GM19239 (cell line): ENCODE measurements at regions not wholly inside any gene's neighbourhood (a gene's known extent, or its start where the extent isn't known, plus 50 kb on each side); places are given as distances from the start of the nearest gene placed in this dataset.

Experiments used
- DNase-seq: peaks from one replicate; pipeline ENCODE4 v3.0.0; 2011; ENCODE audit warnings: low spot score; ENCODE audit not compliant: insufficient read length
- FAIRE-seq: peaks from 2 replicates; lab custom pipeline; 2011; peaks lifted over from hg19 to GRCh38; lab: Jason Lieb, UNC

GRCh38 chr1:230518511-230518910 lies 92.4 kb upstream of the PGBD5 start:
- no peak for DNase-seq
- FAIRE-seq = no peak

- FAIRE-seq = no peak
- no peak for DNase-seq
Observed at GRCh38 chr1:230517786-230518185, 91.7 kb upstream of the PGBD5 start.

- no peak for DNase-seq
- FAIRE-seq = no peak
Observed at GRCh38 chr1:230517326-230517725, 91.2 kb upstream of the PGBD5 start.

GRCh38 chr1:230516889-230517288 lies 90.8 kb upstream of the PGBD5 start:
- FAIRE-seq (no peak), DNase-seq (no peak)

DNA sequence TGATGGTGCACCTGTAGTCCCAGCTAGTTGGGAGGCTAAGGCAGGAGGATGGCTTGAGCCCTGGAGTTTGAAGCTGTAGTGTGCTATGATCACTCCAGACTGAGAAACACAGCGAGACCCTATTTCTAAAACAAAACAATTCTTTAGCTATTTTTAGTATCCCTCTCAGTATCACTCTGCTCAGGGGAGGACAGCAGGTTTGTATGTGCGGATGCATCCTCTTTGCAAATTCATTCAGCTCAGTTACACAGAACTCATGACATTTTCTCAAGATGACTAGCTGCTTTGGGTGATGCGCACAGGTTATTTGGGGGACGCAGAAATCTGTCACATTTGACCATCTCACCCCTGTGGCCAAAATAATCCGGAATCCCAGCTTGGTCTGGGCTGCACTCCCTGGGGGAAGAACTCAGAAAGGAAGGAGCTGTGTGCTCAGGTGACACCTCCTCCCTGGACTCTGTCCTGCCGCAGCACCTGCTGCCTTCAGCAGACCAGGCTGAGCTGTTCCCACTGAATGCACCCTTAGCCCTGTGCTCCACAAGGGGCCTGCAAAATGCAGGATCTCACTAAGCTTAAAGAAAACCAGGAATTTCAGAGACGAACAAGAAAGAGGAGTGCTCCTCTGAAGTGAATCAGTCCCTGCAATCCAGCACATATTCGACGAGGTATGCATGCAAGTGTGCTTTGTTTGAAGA lies 89.5 kb upstream of the PGBD5 start:
- no peak for FAIRE-seq
- DNase-seq = no peak

GRCh38 chr1:230510496-230510895 lies 84.4 kb upstream of the PGBD5 start:
- FAIRE-seq (no peak), DNase-seq (no peak)

DNA sequence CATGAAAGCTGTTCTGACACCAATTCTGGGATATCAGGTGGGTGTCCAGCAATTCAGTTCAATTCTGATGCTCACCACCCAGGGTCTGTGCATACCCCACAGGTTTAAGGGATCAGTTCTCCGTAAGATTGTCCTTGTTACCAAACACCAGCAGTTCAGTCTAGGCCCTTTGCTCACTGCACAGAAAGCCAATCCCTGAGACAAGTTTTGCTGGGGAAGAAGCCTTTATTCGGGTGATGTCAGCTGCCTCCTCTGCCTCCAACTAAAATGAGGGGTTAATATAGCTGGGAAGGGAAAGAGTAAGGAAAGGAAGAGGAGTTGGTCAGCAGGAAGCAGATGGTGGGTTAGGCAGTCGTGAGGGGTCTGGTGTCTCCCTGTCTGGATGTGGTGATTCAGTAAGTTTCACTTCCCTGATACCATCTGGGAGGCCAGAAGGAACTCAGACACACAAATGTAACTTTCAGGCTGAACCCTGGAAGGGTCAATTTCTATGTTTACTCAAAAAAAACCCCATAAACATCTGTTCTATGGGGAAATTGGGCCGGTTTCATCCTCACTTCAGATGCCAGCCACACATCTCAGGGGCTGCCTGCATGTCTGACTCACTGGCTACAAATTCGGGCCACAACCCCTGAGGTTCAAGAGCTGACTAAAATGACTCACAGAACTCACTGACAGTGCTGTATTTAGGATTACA lies 83.3 kb upstream of the PGBD5 start:
- DNase-seq (no peak), FAIRE-seq (no peak)

- no peak for FAIRE-seq
- no peak for DNase-seq
Observed at GRCh38 chr1:230507666-230508402, 81.7 kb upstream of the PGBD5 start.

- DNase-seq = no peak
- FAIRE-seq = no peak
Observed at GRCh38 chr1:230507236-230507635, 81.1 kb upstream of the PGBD5 start.

DNA sequence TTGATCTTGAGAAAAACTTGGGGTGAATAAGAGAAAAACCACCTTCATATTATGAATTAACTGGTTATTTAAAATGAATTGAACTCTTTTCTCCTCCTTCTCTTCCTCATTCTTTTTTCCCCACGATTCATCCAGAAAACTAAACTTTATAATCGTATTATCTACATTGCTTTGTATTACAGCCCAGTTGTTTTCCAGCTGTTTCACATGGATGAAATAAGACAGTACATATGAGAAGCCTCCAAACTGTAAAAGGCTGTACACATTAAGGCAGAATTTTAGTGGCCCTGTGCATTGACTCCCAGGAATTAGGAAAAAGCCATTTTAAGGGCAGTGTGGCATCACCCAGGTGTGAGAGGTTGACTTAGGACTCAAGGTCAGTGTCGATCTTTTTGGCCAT lies 80.3 kb upstream of the PGBD5 start:
- DNase-seq (no peak), FAIRE-seq (no peak)

DNA sequence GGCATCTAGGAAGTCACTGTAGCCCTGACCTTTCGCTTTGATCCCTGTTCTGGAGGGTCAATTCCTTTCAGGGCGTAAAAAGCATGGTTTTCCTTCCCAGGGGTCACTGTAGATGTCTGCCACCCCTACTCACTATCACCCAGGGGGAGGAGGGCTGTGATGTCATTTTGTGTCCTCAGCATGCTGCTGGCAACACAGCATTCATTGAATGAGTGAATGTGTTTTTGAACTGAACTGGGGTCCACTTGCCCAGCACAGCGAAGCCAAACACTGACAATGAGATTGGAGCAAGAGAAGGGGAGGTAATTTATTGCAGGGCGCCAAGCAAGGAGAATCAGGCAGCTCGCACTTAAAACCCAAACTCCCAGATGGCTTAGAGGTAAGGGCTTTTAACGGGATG lies 78.2 kb upstream of the PGBD5 start:
- DNase-seq (no peak), FAIRE-seq (no peak)

- FAIRE-seq (no peak), DNase-seq (no peak)
Observed at GRCh38 chr1:230503726-230504125, 77.6 kb upstream of the PGBD5 start.

GRCh38 chr1:230502996-230503395 lies 76.9 kb upstream of the PGBD5 start:
- FAIRE-seq (no peak), DNase-seq (no peak)

GRCh38 chr1:230502306-230502705 lies 76.2 kb upstream of the PGBD5 start:
- DNase-seq = no peak
- FAIRE-seq = no peak

DNA sequence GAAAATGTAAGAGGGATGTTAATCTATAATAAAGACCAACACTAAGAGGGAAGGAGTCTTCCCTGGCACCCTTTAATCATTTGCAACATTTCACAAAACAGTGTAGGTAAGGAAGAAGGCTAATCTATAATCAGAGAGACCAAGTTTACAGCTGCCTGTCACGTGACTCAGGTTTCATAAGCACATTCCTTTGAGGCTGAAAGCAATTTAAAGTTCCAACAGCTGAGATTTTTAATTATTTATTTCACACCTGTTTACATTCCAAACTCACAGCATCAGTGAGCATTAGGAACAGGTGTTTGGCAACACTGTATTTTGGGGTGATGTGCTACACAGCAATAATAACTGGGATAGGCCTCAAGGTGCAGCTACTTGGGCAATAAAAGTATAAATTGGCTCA lies 75.7 kb upstream of the PGBD5 start:
- FAIRE-seq = no peak
- no peak for DNase-seq

DNA sequence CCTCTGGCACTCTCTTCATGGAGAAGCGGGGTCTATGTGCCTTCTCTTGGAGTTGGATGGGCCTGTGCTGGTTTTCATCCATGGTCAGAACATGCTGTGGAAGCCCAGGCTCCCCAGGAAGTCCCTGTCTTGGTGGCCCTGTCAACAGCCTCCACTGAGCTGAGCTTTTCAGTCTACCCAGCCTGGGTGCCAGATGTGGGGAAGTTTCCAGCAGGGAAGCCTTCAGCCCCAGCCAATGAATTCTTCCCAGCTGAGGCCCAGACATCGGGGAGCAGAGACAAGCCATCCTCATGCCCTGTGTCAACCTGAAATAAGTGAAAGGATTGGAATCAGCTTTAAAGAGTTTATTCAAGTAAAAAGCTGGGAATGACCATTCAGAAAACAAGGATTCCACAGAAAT lies 75.1 kb upstream of the PGBD5 start:
- DNase-seq = no peak
- FAIRE-seq = no peak

DNA sequence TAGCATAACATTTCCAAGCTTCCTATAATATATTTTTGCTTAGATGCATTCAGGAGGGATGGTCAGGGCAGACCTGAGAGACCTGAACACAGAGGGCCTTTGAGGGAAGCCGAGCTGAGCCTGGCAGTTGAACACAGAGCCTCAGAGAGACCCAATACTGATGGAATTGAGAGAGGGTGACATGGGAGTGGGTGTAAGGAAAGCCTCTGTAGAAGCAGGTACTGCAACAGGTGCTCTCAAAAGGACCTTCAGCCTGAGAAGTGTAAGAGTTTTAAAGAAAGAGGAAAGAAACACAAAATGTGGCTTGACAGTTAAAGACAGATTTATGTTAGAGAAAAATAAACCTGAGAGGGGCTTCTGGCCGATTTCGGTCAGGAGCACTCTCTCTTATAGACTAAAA lies 73.9 kb upstream of the PGBD5 start:
- no peak for DNase-seq
- no peak for FAIRE-seq

GRCh38 chr1:230499496-230499895 lies 73.4 kb upstream of the PGBD5 start:
- FAIRE-seq = no peak
- DNase-seq = no peak

DNA sequence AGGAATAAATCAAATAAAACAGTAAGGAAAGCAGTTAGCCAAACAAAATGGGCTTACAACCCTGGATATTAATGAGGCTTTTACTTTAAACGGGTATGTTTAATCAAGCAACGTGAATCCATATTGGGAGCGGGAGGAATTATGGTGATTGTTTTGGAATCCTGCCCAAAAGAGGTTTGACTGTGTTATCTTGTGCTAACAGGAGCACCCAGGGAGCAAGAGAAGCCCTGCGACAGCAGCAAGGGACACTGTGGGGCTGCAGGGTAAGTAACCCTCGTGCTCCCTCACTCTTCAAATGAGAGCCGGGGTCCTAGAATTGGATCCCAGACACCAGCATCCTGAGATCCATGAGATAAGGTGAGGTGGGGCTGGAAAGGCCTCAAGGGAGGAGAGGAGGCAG lies 72.6 kb upstream of the PGBD5 start:
- no peak for DNase-seq
- no peak for FAIRE-seq

DNA sequence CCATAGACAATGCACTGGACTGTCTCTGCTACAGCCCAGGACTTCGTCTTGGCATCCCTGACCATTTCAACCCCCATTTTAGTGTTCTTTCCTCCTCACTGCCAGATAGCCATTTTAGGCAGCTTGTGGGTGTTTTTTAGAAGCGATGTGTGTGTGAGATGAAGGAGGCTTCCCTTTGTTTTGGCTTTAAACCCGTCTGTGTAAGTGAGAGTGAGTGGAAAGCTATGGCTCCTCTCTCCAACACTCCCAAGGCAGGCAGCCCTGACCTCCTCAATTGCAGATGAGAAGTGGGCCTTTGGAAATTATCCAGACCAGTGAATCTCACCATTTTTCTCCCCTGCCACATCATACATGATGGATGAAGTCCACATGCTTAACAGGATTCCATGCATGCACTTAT lies 70.3 kb upstream of the PGBD5 start:
- no peak for DNase-seq
- FAIRE-seq = no peak

DNA sequence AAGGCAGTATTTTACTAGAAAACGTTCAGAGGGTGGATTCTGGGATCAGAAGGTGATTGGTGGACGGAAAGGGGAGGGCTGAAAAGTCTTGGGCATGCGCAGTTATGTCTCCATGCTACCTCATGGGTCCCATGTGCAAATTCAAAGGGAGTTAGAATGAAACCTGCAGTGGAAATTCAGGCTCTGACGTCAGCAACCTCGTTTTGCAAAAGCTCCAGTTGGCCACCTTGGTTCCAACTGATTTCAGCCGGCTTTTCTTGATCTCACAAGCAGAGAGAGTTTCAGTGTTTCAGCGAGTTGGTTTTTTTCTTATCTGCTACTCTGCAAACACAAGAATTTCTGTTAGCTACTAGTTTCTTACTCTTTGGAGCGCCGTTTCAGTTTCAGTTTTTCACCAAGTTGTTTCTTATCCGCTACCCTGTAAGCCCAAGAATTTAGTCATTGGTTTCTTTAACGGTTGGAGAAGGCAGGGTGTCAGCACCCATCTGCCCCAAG lies 69.8 kb upstream of the PGBD5 start:
- FAIRE-seq = no peak
- no peak for DNase-seq
